ENCODE measurements at regions not wholly inside any gene's neighbourhood (a gene's known extent, or its start where the extent isn't known, plus 50 kb on each side); places are given as distances from the start of the nearest gene placed in this dataset. TPM values are rescaled to one million over a fixed set of nuclear protein-coding genes. Genes with fewer than 3 reads are reported as not detected.

MicroRNA genes in the stretch of these regions (microRNA counts, 767-probe panel; counts per million panel counts)
- microRNA hsa-miR-548ai = not detected

Small RNAs in the stretch of these regions (microRNA-seq; reads per million reads assigned to microRNA genes)
- not detected for gene MIR548AI

Small RNAs in the stretch of these regions (small RNA-seq; reads per million reads assigned to genes)
- 0 reads per million in 3 experiments for gene MIR548AI (ENCODE audit: insufficient read depth in 2 of 3, insufficient read length in 3 of 3, low read depth in 2 of 3, low replicate concordance in 1 of 3)
